Neural cell (in vitro differentiated cells): ENCODE measurements at regions not wholly inside any gene's neighbourhood (a gene's known extent, or its start where the extent isn't known, plus 50 kb on each side); places are given as distances from the start of the nearest gene placed in this dataset.
A peak's percentile ranks its signal among the peaks of the same experiment; 100 is the strongest.

Experiments used
- H2AFZ ChIP-seq: fragments of 200-600, 300-800 bp; sonication (generic), shearing (Covaris generic); 2 replicates; pipeline ENCODE4 v1.6.0; 2014; ENCODE audit warnings: low read depth, mild to moderate bottlenecking, antibody characterized with exemption, low read length, moderate library complexity
- H3F3A ChIP-seq: fragments of 200-600 bp; shearing (Covaris generic); 2 replicates; pipeline ENCODE4 v1.6.1; 2016; ENCODE audit warnings: mild to moderate bottlenecking, moderate library complexity, mixed read lengths, antibody characterized with exemption, low read length; ENCODE audit not compliant: insufficient read depth, poor library complexity, severe bottlenecking
- H3K27ac ChIP-seq: fragments of 200-600, 300-800 bp; sonication (generic), shearing (Covaris generic); 2 replicates; pipeline ENCODE4 v1.5.1; 2014; ENCODE audit warnings: mild to moderate bottlenecking, low read length, moderate library complexity
- H3K27me3 ChIP-seq: fragments of 300-800, 200-600 bp; sonication (generic), shearing (Covaris generic); 2 replicates; pipeline ENCODE4 v1.6.0; 2014; ENCODE audit warnings: mild to moderate bottlenecking, low read depth, low read length, moderate library complexity; ENCODE audit not compliant: insufficient read depth
- H3K36me3 ChIP-seq: fragments of 300-800, 200-600 bp; sonication (generic), shearing (Covaris generic); 2 replicates; pipeline ENCODE4 v1.5.1; 2014; ENCODE audit warnings: mild to moderate bottlenecking, antibody characterized with exemption, low read length, moderate library complexity; ENCODE audit not compliant: insufficient read depth
- H3K4me2 ChIP-seq: fragments of 300-800, 200-600 bp; sonication (generic), shearing (Covaris generic); 2 replicates; pipeline ENCODE4 v1.6.0; 2014; ENCODE audit warnings: mild to moderate bottlenecking, low read length
- H3K4me3 ChIP-seq: fragments of 300-800, 200-600 bp; sonication (generic), shearing (Covaris generic); 2 replicates; pipeline ENCODE4 v1.5.1; 2014; ENCODE audit warnings: mild to moderate bottlenecking, low read length, moderate library complexity
- H3K79me2 ChIP-seq: fragments of 200-600 bp; shearing (Covaris generic); replicated peaks from 2 replicates; pipeline ENCODE4 v1.6.0; 2014; ENCODE audit warnings: mild to moderate bottlenecking, low read length, moderate library complexity; ENCODE audit not compliant: insufficient read depth
- H3K9ac ChIP-seq: fragments of 300-800, 200-600 bp; sonication (generic), shearing (Covaris generic); 2 replicates; pipeline ENCODE4 v1.6.1; 2016; ENCODE audit warnings: mild to moderate bottlenecking, low read length, mixed read lengths
- H3K9me2 ChIP-seq: fragments of 200-600 bp; shearing (Covaris generic); 2 replicates; pipeline ENCODE4 v1.6.1; 2016; ENCODE audit warnings: mild to moderate bottlenecking, low read length, mixed read lengths; ENCODE audit not compliant: insufficient read depth
- H3K9me3 ChIP-seq: fragments of 200-600, 300-800 bp; sonication (generic), shearing (Covaris generic); 2 replicates; pipeline ENCODE4 v1.6.1; 2016; ENCODE audit warnings: mild to moderate bottlenecking, mixed run types, low read length, moderate library complexity, mixed read lengths
- H4K20me1 ChIP-seq: fragments of 200-600 bp; shearing (Covaris generic); 2 replicates; pipeline ENCODE4 v1.6.1; 2016; ENCODE audit warnings: mild to moderate bottlenecking, mixed run types; ENCODE audit not compliant: insufficient read depth
- EP300 ChIP-seq: fragments of 450-650 bp; conservative IDR thresholded peaks from 2 replicates; pipeline ENCODE4 v1.6.1; 2014; ENCODE audit warnings: antibody characterized with exemption, mild to moderate bottlenecking, moderate library complexity; ENCODE audit not compliant: poor library complexity, severe bottlenecking
- EZH2 ChIP-seq: fragments of 200-600, 300-800 bp; shearing (Covaris generic), sonication (generic); IDR thresholded peaks from 2 replicates; pipeline ENCODE4 v1.6.1; 2014; ENCODE audit warnings: antibody characterized with exemption, low read length, borderline replicate concordance, mild to moderate bottlenecking; ENCODE audit not compliant: insufficient read depth, poor library complexity, severe bottlenecking
- MXI1 ChIP-seq: fragments of 450-650 bp; conservative IDR thresholded peaks from 2 replicates; pipeline ENCODE4 v1.6.1; 2014; ENCODE audit warnings: antibody characterized with exemption, mild to moderate bottlenecking; ENCODE audit not compliant: poor library complexity, severe bottlenecking
- POLR2AphosphoS5 ChIP-seq: IDR thresholded peaks from 2 replicates; pipeline ENCODE4 v1.6.1; 2012
- RAD21 ChIP-seq: fragments of 450-650 bp; conservative IDR thresholded peaks from 2 replicates; pipeline ENCODE4 v1.6.1; 2014; ENCODE audit warnings: antibody characterized with exemption, mild to moderate bottlenecking, moderate library complexity
- SMC3 ChIP-seq: fragments of 450-650 bp; conservative IDR thresholded peaks from 2 replicates; pipeline ENCODE4 v1.6.1; 2014; ENCODE audit warnings: antibody characterized with exemption, mild to moderate bottlenecking, moderate library complexity; ENCODE audit not compliant: poor library complexity
- TAF1 ChIP-seq: IDR thresholded peaks from 2 replicates; pipeline ENCODE4 v1.6.1; 2012; ENCODE audit warnings: low read depth
- TF ChIP-seq, protein P1 (sequence below): fragments of 450-650 bp; IDR thresholded peaks from 2 replicates; pipeline ENCODE4 v1.5.1; 2014; ENCODE audit warnings: antibody characterized with exemption, mild to moderate bottlenecking, moderate library complexity; ENCODE audit not compliant: poor library complexity, severe bottlenecking
- TF ChIP-seq, protein P2 (sequence below): IDR thresholded peaks from 2 replicates; pipeline ENCODE4 v1.6.1; 2012; ENCODE audit warnings: borderline replicate concordance

DNA sequence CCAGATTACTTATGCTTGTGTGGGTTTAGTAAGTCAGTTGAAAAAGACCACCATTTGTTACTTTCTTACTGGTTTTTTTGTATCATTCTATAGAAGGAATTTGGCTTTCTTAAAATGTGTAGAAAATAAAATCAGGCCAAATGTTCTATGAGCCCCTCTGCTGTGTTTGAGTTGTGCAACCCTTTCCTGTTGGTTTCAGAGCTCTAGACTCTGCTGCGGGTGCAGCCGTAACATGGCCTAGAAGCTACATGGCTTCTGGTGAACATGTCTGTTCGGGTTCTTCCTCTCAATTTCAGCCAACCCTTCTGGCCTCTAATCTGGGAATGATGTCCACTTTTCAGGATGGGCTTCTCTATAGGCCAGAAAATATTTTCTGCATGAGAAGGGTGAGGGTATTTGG lies 56.6 kb upstream of the RAB18 start:
- H3K27me3 ChIP-seq = no peaks in the 10 kb centered on the region
- H3K9me2 ChIP-seq = no peaks in the 10 kb centered on the region
- no peaks in the 10 kb centered on the region for H3K36me3 ChIP-seq
- no peak overlapping the region for H3K9ac ChIP-seq
- no peaks in the 10 kb centered on the region for H4K20me1 ChIP-seq
- H2AFZ ChIP-seq = no peak overlapping the region
- H3K79me2 ChIP-seq = no peaks in the 10 kb centered on the region
- TF ChIP-seq POLR2AphosphoS5 = no peak
- TF ChIP-seq, protein P1, sequence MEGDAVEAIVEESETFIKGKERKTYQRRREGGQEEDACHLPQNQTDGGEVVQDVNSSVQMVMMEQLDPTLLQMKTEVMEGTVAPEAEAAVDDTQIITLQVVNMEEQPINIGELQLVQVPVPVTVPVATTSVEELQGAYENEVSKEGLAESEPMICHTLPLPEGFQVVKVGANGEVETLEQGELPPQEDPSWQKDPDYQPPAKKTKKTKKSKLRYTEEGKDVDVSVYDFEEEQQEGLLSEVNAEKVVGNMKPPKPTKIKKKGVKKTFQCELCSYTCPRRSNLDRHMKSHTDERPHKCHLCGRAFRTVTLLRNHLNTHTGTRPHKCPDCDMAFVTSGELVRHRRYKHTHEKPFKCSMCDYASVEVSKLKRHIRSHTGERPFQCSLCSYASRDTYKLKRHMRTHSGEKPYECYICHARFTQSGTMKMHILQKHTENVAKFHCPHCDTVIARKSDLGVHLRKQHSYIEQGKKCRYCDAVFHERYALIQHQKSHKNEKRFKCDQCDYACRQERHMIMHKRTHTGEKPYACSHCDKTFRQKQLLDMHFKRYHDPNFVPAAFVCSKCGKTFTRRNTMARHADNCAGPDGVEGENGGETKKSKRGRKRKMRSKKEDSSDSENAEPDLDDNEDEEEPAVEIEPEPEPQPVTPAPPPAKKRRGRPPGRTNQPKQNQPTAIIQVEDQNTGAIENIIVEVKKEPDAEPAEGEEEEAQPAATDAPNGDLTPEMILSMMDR = no peak
- TF ChIP-seq, protein P2, sequence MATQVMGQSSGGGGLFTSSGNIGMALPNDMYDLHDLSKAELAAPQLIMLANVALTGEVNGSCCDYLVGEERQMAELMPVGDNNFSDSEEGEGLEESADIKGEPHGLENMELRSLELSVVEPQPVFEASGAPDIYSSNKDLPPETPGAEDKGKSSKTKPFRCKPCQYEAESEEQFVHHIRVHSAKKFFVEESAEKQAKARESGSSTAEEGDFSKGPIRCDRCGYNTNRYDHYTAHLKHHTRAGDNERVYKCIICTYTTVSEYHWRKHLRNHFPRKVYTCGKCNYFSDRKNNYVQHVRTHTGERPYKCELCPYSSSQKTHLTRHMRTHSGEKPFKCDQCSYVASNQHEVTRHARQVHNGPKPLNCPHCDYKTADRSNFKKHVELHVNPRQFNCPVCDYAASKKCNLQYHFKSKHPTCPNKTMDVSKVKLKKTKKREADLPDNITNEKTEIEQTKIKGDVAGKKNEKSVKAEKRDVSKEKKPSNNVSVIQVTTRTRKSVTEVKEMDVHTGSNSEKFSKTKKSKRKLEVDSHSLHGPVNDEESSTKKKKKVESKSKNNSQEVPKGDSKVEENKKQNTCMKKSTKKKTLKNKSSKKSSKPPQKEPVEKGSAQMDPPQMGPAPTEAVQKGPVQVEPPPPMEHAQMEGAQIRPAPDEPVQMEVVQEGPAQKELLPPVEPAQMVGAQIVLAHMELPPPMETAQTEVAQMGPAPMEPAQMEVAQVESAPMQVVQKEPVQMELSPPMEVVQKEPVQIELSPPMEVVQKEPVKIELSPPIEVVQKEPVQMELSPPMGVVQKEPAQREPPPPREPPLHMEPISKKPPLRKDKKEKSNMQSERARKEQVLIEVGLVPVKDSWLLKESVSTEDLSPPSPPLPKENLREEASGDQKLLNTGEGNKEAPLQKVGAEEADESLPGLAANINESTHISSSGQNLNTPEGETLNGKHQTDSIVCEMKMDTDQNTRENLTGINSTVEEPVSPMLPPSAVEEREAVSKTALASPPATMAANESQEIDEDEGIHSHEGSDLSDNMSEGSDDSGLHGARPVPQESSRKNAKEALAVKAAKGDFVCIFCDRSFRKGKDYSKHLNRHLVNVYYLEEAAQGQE = no peak
- TF ChIP-seq RAD21 = no peak
- TF ChIP-seq EZH2 = no peak
- TF ChIP-seq TAF1 = no peak
- no peak for TF ChIP-seq SMC3
- TF ChIP-seq EP300 = no peak
- no peak for TF ChIP-seq MXI1
- no peak overlapping the region for H3K4me3 ChIP-seq
- H3K27ac ChIP-seq = no peak overlapping the region
- H3K9me3 ChIP-seq = no peaks in the 10 kb centered on the region
- H3K4me2 ChIP-seq = no peak overlapping the region
- H3F3A ChIP-seq = no peaks in the 10 kb centered on the region

DNA sequence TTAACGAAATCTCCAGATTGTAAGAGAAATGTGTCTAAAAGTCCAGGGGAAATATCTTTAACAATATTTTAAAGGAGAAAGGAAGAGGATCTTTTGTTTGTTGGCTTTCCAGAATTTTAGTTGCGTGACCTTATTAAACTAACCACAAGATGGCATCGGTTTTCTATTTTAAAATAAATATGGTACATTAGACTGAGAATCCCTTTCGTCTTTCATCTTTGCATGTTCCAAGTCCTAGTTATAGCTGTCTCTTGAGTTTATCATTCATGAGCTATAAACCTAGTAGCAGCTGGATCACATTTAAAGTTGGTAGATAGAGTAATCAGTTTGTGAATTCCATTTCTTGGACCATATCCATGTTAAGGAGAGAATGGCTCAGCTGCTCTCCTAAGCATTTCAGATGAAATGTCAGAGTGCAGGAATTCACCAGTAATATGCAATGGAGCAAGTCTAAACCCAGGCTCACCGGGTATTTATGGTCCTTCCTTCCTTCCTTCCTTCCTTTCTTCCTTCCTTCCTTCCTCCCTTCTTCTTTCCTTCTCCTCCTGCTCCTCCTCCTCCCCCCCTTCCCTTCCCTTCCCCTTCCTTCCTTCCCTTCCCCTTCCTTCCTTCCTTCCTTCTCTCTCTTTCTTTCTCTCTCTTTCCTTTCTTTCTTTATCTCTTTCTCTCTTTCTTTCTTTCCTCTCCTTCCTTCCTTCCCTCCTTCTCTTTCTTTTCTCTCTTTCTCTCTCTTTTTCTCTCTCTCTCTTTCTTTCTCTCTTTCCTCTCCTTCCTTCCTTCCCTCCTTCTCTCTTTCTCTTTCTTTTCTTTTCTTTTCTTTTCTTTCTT lies 57.8 kb upstream of the RAB18 start:
- no peaks in the 10 kb centered on the region for H3K79me2 ChIP-seq
- no peaks in the 10 kb centered on the region for H4K20me1 ChIP-seq
- H3K4me2 ChIP-seq = no peak overlapping the region
- H3K9ac ChIP-seq = no peak overlapping the region
- peak; percentile 75 for TF ChIP-seq SMC3
- TF ChIP-seq RAD21 = peak; percentile 70
- no peak for TF ChIP-seq POLR2AphosphoS5
- no peak for TF ChIP-seq TAF1
- TF ChIP-seq, protein P1 = peak; percentile 75
- no peaks in the 10 kb centered on the region for H3K27me3 ChIP-seq
- H3K27ac ChIP-seq = no peak overlapping the region
- H3K36me3 ChIP-seq = no peaks in the 10 kb centered on the region
- no peak overlapping the region for H3K4me3 ChIP-seq
- H3K9me3 ChIP-seq = no peaks in the 10 kb centered on the region
- H3K9me2 ChIP-seq = no peaks in the 10 kb centered on the region
- H3F3A ChIP-seq = no peaks in the 10 kb centered on the region
- peak overlapping the region; percentile 34 for H2AFZ ChIP-seq
